K562 (cell line): ENCODE measurements at regions not wholly inside any gene's neighbourhood (a gene's known extent, or its start where the extent isn't known, plus 50 kb on each side); places are given as distances from the start of the nearest gene placed in this dataset.

Source experiments
- CREBBP ChIP-seq: IDR thresholded peaks from one replicate; pipeline ENCODE4 v1.6.1; 2012; ENCODE audit warnings: low read depth, mild to moderate bottlenecking, control low read depth, inconsistent platforms, low read length
- MTA3 ChIP-seq: fragments of 450-650 bp; formaldehyde crosslinking; IDR thresholded peaks from 2 replicates; pipeline ENCODE4 v1.6.1; 2017; ENCODE audit warnings: mild to moderate bottlenecking, borderline replicate concordance
- POLR2AphosphoS5 ChIP-seq: IDR thresholded peaks from 2 replicates; pipeline ENCODE4 v1.6.1; 2011; ENCODE audit warnings: mild to moderate bottlenecking, low read depth, low read length, moderate library complexity; ENCODE audit not compliant: control insufficient read depth, insufficient read depth
- SPI1 ChIP-seq: IDR thresholded peaks from 2 replicates; pipeline ENCODE4 v1.6.1; 2011; ENCODE audit warnings: low read depth, low read length, control low read depth, borderline replicate concordance
- SRF ChIP-seq, 2 experiments: fragments of 250-450, 450-650 bp in 1 of 2; sonication (Bioruptor Pico) in 1 of 2; sonication (generic) in 1 of 2; formaldehyde crosslinking; IDR thresholded peaks; 2 replicates each; pipeline versions ENCODE4 v1.5.0 to v1.5.1; 2020 to 2022; ENCODE audit warnings: mild to moderate bottlenecking in 1 of 2, missing genetic modification reagents in 1 of 2
- STAT5B ChIP-seq: fragments of 250-450 bp; sonication (Bioruptor Pico); IDR thresholded peaks from 2 replicates; pipeline ENCODE4 v1.8.0; 2021; ENCODE audit warnings: mild to moderate bottlenecking, inconsistent platforms
- TSHZ1 ChIP-seq: fragments of 250-450 bp; sonication (Bioruptor Pico); IDR thresholded peaks from 2 replicates; pipeline ENCODE4 v1.4.0; 2020; ENCODE audit warnings: mild to moderate bottlenecking, moderate library complexity
- ZBTB40 ChIP-seq, 2 experiments: fragments of 450-650 bp in 1 of 2; sonication (generic) in 1 of 2; formaldehyde crosslinking in 1 of 2; IDR thresholded peaks; 2 replicates each; pipeline versions ENCODE4 v1.7.1 to v1.9.0; 2016 to 2022; ENCODE audit warnings: inconsistent platforms in 1 of 2, mild to moderate bottlenecking in 1 of 2, missing genetic modification reagents in 1 of 2
- ZBTB7A ChIP-seq: IDR thresholded peaks from 2 replicates; pipeline ENCODE4 v1.6.1; 2011; ENCODE audit warnings: low read depth, mild to moderate bottlenecking, low read length, moderate library complexity, borderline replicate concordance; ENCODE audit not compliant: control insufficient read depth
- TF ChIP-seq, protein P1 (sequence below): sonication (generic); formaldehyde crosslinking; IDR thresholded peaks from 2 replicates; pipeline ENCODE4 v1.9.0; 2022; ENCODE audit warnings: mild to moderate bottlenecking, missing genetic modification reagents
- TF ChIP-seq, protein P2 (sequence below): fragments of 450-650 bp; conservative IDR thresholded peaks from 2 replicates; pipeline ENCODE4 v1.6.1; 2016; ENCODE audit warnings: missing genetic modification characterization, low read depth, mild to moderate bottlenecking, missing compliant biosample characterization, moderate library complexity
- TF ChIP-seq, protein P3 (sequence below), 3 experiments: IDR thresholded peaks in 2 of 3; conservative IDR thresholded peaks in 1 of 3; 2 replicates each; pipeline ENCODE4 v1.5.1; 2011 to 2012; ENCODE audit warnings: low read length in 3 of 3, mild to moderate bottlenecking in 3 of 3, control low read depth in 2 of 3, improper control_type of control experiment in 1 of 3, inconsistent platforms in 1 of 3, low read depth in 1 of 3, mixed read lengths in 1 of 3, moderate library complexity in 1 of 3; ENCODE audit not compliant: insufficient read depth in 2 of 3

- TF ChIP-seq POLR2AphosphoS5 (no peak), MTA3 (no peak), ZBTB40 (IDR thresholded peaks at IDR 0.05) (no peak), ZBTB40 (CRISPR knock-in tag; IDR thresholded peaks at IDR 0.05) (no peak), CREBBP (no peak), ZBTB7A (no peak), STAT5B (CRISPR knock-in tag) (no peak), TSHZ1 (no peak), SRF (CRISPR knock-in tag; IDR thresholded peaks at IDR 0.05) (no peak), SPI1 (no peak)
- TF ChIP-seq, protein P1, sequence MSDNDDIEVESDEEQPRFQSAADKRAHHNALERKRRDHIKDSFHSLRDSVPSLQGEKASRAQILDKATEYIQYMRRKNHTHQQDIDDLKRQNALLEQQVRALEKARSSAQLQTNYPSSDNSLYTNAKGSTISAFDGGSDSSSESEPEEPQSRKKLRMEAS (CRISPR knock-in tag): no peak
- TF ChIP-seq, protein P2, sequence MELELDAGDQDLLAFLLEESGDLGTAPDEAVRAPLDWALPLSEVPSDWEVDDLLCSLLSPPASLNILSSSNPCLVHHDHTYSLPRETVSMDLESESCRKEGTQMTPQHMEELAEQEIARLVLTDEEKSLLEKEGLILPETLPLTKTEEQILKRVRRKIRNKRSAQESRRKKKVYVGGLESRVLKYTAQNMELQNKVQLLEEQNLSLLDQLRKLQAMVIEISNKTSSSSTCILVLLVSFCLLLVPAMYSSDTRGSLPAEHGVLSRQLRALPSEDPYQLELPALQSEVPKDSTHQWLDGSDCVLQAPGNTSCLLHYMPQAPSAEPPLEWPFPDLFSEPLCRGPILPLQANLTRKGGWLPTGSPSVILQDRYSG (tag): no peak
- TF ChIP-seq, protein P3, sequence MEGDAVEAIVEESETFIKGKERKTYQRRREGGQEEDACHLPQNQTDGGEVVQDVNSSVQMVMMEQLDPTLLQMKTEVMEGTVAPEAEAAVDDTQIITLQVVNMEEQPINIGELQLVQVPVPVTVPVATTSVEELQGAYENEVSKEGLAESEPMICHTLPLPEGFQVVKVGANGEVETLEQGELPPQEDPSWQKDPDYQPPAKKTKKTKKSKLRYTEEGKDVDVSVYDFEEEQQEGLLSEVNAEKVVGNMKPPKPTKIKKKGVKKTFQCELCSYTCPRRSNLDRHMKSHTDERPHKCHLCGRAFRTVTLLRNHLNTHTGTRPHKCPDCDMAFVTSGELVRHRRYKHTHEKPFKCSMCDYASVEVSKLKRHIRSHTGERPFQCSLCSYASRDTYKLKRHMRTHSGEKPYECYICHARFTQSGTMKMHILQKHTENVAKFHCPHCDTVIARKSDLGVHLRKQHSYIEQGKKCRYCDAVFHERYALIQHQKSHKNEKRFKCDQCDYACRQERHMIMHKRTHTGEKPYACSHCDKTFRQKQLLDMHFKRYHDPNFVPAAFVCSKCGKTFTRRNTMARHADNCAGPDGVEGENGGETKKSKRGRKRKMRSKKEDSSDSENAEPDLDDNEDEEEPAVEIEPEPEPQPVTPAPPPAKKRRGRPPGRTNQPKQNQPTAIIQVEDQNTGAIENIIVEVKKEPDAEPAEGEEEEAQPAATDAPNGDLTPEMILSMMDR (IDR thresholded peaks at IDR 0.05 in 2 of 3, conservative IDR thresholded peaks at IDR 0.05 in 1 of 3; ENCODE audit: insufficient read depth in 2 of 3, low read depth in 1 of 3, low read length in 3 of 3): no peak
Observed at GRCh38 chr2:175500255-175500654, 318.7 kb upstream of the ATP5MC3 start.
